ENCODE measurements at regions not wholly inside any gene's neighbourhood (a gene's known extent, or its start where the extent isn't known, plus 50 kb on each side); places are given as distances from the start of the nearest gene placed in this dataset.
A peak's percentile ranks its signal among the peaks of the same experiment; 100 is the strongest.
"Not testable (repeated sequence)": the region's sequence is repeated elsewhere in the genome, so short reads cannot be mapped to it uniquely, and the experiment has no call there.

DNA sequence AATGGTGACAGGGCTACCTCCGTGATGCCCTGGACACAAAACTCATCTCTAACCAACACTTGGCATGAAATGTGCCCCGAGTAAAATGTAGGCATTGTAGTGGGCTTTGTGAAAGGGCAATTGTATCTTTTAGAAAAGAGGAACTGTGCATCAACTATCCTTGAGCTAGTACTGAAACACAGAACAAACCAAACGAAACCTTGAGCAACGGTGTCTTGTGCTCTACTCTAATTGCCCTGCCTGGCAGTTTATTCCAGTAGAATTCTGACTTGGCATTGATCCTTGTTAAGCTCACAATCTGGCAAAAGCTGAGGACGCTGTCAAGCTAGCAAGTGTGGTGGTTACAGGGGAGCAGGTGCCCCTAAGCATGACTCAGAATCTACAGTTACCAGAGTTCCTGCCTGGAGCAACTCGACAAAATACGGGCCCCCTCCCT, 707.1 kb upstream of the SPRY2 start:
- no peak for DNase-seq (ENCODE audit: low spot score)

DNA sequence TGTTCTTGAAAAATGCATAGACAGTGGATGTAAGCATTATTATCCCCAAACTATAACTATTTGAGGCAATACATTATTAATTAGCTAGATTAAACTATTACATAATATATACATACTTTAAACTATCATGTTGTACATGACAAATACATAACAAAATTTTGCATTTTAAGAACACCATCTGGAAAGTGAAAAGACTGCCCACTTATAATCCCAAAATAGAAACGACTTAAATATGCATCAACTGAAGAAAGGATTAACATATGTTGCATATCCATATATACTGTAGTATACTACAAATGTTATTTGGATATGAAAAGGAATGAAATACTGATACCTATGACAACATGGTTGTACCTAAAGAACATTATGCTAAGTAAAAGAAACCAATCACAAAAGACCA, 700.8 kb upstream of the SPRY2 start:
- DNase-seq (ENCODE audit: low spot score): no peak

DNA sequence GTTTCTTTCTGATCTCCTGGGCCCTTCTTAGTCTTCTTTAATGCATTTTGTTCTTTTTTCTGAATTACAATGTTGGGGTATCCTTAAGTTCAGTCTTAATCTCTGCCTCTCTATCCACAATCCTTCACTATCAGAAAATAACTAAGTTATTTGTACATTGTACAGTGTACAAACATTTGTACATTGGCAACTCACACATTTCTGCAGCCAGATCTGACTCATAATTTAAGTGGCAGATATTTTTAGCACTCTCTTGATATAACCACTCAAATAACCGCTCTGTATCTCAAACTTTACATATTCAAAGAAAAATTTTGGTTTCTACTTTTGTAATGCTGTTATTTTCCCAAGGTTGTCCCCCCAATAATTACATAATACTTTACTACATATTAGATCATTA, 691.1 kb upstream of the SPRY2 start:
- DNase-seq (ENCODE audit: low spot score): no peak

DNA sequence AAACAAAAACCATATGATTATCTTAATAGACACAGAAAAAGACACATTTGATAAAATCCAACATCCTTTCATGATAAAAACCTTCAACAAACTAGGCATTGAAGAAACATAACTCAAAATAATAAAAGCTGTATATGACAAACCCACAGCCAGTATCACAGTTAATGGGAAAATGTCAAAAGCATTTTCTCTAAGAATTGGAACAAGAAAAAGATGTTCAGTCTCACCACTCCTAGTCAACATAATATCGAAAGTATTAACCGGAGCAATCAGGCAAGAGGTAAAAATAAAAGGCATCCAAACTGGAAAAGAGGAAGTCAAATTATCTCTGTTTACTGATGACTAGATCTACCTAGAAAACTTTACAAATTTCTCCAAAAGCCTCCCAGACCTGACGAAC, 684.2 kb upstream of the SPRY2 start:
- DNase-seq (ENCODE audit: low spot score): no peak

DNA sequence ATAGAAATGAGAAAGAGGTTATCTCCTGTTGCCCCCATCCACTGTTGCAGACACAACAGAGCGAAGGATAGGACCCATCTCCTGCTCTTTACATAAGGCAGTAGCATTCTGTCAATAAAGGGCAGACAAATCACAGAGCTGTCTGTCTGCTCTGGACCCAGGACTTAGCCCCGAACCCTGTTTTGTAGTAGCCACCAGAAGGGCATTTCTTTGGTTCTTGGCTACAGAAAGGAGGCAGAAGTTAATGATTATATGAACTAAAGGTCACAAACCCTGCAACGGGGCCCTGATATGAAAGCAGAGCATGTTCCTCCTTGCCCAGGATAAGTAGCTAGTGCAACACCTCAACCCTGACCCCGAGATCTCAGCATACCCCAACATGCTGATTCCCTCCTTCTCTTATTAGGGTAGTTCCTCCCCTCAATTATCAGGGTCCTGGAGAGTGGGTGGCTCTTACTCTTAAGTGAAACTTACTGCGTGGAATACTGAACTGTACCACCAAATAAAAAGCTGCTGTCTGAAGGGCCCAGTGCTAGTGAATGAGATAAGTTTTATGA, 680.4 kb upstream of the SPRY2 start:
- no peak for DNase-seq (ENCODE audit: low spot score)

DNA sequence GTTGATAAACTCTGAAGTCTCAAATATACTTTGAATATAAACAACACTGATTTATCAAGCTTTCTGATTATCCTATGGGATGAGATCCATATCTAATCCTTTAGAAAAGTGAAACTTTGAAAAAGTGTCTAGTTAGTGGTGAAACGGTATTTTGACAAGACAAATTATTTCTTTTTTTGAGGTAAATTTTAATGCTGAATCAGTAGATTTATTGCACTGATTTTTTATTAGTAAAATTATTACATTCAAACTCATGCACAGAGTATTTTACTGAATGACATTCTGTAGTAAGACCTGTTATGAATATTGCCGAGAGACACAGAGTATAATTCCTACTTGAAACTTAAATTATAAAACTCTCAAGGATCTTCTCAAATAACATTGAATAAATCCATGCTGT, 679.1 kb upstream of the SPRY2 start:
- no peak for DNase-seq (ENCODE audit: low spot score)

DNA sequence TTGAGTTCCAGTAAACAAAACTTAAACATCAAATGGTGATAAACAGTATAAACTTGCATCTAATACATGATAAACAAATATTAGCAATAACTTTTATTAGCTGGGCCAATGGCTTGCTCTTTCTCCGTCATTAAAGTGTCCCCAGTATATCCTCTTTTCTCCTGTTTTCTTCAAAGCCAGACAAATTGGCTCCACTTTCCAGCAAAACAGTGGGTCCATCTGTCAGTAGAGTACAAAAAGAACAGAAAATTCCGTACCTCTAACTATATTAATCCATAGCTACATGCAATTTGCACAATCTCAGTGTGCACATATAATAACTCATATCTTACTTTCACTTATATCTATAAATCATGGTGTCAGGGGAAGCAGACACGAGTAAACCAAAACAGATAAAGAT, 678.0 kb upstream of the SPRY2 start:
- no peak for DNase-seq (ENCODE audit: low spot score)

DNA sequence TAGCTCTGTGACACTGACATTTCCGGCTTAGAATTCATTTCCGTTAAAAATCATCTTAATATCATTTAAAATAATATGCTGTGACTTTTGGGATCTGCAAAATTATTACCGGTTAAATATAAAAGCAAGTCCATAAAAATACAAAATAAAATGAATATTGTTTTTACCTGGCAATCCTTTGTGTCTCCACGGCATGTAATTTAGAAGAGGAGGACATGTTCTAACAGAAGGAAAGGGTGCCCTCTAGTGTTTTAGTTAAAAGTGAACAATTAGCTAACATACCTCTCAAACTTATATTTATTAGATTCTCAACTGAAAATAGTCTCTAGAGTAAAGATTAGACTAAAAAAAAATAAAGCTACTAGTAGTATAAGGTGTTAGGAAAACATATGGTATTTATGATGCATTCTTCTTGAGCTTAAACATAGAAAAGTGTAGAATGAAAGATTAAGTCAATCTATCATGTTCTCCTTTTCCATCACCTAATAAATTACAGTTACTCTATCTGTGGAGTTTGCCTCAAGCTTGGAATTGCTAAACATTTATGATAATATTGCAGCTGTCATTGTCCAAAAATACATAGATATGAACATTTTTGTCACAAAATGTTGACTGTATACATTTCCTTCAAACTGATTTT, 676.7 kb upstream of the SPRY2 start:
- peak; percentile 29 for DNase-seq (ENCODE audit: low spot score)

DNA sequence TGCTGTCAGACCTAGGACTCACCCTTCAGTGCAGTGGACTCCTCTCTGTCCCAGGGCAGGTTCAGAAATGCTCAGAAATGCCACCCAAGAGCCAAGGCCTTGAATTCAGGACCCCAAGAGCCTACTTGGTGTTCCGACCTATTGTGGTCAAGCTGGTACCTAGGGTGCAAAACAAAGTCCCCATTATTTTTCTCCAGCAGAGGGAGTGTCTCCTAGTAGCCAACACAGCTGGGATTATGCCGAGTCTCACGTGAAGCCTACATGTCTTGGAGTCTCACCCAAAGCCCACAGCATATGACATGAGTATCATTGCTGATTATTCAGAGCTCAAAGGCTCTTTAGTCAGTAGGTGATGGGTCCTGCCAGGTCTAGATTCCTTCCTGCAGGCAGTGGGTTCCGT, 671.1 kb upstream of the SPRY2 start:
- no peak for DNase-seq (ENCODE audit: low spot score)

DNA sequence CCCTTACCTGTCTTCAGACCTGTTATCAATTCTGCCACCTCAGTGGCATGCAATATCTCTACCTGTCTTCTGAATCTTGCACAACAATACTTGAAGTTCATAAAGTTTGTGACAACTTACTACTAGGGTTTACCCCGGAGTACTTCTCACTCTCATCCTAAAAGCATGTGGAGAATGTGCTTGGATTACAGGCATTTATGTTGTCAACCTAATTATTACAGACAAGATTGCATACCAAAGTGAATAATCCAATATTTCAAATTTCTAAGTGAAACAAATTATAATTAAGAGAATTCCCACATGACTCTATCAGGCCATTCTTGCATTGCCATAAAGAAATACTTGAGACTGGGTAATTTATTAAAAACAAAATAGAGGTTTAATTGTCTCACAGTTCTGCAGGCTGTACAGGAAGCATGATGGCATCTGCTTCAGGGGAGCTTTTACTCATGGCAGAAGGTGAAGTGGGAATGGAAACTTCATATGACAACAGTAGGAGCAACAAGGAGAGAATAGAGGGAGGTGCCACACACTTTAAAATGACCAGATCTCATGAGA, 661.0 kb upstream of the SPRY2 start:
- DNase-seq (ENCODE audit: low spot score): no peak

DNA sequence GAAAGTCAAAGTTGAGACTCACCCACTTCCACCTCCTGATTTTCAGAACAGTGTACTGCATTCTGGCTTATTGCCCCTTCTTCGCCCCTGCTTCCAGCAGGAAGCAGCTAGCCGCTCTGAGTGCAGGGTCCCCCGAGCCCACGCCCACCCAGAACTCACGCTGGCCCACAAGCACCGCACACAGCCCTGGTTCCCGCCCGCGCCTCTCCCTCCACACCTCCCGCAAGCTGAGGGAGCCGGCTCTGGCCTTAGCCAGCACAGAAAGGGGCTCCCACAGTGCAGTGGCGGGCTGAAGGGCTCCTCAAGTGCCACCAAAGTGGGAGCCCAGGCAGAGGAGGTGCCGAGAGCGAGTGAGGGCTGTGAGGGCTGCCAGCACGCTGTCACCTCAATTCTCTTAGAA, 657.7 kb upstream of the SPRY2 start:
- not testable (repeated sequence) for DNase-seq (ENCODE audit: low spot score)

DNA sequence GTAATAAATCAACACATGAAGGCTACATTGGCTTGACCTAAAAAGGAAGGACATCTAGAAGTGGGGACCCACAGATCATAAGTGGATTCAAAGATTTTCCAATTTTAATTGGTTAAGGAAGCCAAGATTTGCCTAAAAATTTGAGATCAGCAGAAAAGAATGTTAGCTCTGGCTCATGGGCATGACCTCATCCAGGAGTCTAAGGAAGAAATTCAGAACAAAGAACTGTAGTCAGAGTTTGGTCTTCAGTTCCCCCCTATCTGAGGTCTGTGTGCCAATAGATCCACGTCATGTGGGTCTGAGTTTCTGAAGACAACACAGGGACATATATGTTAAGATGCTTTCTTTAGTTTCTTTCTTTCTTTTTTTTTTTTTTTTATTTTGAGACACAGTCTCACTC, 648.8 kb upstream of the SPRY2 start:
- DNase-seq (ENCODE audit: low spot score): no peak

DNA sequence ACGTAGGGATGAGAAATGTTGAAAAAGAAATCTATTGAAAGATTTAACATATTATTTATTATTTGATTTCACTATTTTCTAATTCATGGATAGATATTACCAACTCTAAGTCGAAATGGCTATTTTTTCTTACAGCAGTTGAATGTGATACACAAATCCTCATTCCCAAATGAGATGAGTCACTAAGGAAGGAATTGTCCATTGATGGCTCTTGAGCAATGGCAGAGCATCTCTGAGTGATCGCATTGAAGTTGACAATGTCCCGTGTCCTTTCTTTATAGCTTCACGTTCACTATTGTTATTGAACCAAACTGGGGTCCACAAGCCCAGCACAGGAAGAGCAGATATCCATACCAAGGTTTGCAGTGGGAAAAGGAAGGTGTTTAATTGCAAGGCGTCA, 648.3 kb upstream of the SPRY2 start:
- DNase-seq (ENCODE audit: low spot score): no peak

DNA sequence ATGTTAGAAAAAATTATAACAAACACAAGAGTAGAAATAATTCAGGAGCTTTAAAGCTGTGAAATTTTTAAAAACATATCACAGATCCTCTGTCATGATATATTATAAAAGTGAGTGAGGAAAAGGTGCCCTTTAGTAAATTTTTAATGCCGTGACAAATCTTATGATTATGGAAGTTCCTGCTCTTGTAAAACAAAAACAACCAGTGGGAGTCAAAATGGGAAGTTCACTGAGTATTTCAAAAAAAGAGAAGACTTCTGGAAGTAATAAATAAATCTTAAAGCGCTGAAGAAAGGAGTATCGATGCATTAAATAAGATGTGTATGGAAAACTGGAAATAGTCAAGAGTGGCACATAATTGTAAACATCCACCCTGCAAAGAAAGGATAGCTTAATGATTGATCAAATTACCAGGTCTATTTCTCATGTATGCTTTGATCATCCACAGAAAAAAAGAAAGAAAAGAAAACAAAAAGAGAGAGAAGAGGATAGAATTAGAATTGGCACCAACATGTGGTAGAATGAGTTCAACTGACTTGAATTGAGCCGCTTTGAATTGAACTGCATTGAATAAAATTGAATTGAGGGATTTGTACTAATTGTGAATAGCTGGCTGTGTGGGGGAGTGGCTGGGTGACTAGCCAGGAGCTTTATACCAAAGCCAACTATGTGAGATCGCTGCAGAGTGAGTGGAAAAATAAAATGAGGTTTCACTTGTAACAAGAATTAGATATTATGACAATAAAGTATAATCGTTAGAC, 647.6 kb upstream of the SPRY2 start:
- DNase-seq (ENCODE audit: low spot score): no peak

DNA sequence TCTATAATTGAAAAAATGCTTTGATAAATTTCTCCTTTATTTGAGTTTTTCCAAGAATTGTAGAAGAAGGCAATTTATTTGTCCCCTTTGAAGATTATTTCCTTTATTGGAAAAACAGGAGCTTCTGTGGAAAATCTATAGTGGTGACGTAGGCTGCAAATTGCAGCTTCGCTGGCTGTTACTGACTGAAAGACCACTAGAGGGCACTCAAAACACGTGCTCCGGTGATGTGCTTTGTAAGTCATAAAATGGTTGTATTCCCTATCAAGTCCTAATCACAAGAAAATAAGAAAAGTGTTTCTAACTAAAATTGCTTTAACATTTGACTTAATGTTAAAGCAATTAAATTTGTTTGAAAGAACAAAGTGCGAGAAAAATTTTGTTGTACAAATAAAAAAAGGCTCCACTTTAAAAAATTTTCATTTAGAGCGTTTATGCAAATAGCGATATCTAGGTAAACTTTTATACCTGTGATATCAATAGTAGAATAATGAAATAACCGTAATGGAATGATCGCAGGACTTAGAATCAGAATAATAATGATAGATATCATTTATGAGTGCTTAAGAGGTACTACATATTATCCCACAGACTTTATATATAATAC, 638.2 kb upstream of the SPRY2 start:
- DNase-seq (ENCODE audit: low spot score): peak; percentile 46

DNA sequence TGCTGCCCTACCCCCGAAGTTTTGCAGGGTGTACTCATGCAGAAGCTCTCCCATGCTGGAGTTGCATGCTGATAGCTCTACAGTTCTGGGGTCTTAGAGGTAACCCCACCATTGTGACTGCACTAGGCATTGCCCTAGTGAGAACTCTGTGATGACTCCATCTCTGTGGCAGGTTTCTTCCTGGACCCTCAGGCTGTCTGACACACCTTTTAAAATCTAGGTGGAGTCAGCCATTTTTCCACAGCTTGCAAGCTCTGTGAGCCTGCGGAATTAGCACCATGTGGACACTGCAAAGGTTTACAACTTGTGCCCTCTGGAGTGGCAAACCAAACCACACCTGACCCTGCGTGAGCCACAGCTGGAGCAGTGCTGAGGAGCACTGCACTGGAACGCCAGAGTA, 636.2 kb upstream of the SPRY2 start:
- no peak for DNase-seq (ENCODE audit: low spot score)

DNA sequence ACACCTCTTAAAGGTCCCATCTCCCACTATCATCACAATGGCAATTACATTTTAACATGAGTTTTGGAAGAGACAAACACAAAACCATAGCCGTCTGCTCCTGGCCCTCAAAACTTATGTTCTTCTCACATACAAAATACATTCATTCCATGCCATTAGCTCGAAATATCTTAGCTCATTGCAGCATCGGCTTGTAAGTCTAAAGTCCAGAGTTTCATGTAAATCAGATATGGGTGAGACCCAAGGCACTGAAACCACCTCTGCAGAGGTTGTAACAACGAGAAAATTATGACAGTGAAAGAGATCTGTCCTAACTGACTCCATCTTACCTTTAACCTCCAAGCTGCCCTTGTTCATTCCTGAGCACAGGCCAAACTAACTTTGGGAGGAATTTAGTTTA, 635.0 kb upstream of the SPRY2 start:
- no peak for DNase-seq (ENCODE audit: low spot score)

DNA sequence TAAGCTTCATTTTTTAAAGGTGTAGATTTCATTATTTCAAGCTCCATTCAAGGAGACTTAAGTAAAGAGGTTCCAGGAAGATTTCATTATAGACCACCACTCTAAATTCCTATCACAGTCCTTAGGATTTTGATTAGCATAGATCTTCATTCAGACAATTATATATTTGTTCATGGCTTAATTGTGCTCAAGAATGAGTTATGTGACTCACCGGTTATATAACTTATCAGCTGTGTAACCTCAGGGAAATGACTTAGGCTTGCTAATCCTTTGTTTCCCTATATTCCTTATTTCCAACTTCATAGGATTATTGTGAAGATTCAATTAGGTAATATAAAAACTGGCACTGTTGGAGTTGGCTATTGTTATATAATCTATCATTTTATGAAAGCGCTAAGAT, 632.8 kb upstream of the SPRY2 start:
- DNase-seq (ENCODE audit: low spot score): no peak

DNA sequence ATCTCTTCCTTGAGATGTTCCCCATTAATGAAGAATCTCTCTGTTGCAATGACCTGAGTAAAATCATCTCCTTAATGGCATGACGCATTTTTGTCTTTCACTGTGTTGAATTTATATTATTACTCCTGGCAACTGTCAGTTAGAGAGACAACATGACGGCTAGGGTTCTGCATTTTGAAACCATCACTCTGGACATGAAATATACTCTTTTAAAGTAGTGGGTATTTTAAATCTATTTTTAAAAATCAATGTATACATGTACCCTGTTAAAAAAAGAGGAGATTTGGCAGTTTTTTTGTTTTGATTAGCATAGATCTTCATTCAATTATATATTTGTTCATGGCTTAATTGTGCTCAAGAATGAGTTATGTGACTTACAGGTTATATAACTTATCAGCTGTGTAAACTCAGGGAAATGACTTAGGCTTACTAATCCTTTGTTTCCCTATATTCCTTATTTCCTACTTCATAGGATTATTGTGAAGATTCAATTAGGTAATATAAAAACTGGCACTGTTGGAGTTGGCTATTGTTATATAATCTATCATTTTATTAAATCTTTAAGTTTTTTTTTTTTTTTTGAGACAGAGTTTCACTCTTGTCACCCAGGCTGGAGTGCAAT, 632.0 kb upstream of the SPRY2 start:
- DNase-seq (ENCODE audit: low spot score): no peak

DNA sequence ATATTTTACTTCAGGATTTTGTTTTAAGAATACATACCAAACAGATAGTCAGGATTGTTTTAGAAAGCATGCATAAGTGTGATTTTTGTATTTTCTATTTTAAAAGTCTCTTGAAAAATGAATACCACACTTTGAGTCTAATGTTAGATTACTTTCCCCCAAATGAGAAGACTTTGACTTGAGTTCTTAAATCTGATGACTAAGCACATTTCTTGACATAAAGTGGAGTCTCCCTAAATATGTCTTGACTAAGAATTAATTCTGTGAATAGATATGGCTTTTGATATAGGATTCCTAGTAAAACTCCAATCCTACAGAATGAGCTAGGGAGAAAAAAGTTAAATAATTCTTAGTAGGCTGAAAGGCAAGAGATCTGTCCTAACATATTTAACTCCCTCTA, 624.2 kb upstream of the SPRY2 start:
- no peak for DNase-seq (ENCODE audit: low spot score)

DNA sequence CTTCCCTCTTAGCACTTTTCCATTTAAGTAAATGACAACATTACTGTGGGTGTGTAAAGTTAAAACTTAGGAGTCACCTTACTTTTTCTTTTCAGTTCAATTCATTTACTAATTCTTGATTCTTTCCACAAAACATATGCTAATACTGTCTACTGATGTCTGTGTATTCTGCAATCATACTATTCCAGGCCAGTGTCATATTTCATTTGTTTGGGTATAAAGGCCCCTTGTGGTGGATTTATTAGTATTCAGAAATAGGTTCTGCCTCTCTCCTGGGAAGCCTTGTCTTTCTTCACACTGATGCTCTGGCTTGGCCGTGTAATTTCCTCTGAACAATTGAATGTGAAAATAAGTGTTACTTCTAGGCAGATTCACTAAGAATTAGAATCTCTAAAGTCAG, 621.9 kb upstream of the SPRY2 start:
- no peak for DNase-seq (ENCODE audit: low spot score)

DNA sequence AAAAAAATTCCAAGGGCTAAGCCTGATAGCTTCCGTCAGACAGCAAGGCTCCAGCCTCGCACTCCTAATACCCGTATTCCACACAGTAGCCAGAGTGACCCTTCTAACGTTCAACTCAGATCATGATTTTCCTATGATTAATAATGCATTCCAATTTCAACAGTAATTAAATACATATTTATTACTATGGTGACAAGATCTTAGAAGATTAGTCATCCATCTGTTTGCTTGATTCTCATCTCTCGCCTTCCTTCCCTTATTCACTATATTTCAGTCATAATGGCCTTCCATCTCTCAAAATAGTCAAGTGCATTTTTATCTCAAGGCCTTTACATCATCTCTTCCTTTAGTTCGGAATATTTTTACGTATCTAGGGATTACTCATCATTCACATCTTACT, 621.2 kb upstream of the SPRY2 start:
- no peak for DNase-seq (ENCODE audit: low spot score)

All from H4 (cell line).